Liver (tissue), 3 donors: ENCODE measurements at regions not wholly inside any gene's neighbourhood (a gene's known extent, or its start where the extent isn't known, plus 50 kb on each side); places are given as distances from the start of the nearest gene placed in this dataset.

Experiments
- SP1 ChIP-seq: IDR thresholded peaks from 2 replicates; pipeline ENCODE4 v1.6.1; 2018; ENCODE audit warnings: antibody characterized with exemption, mild to moderate bottlenecking
- TF ChIP-seq, protein P1 (sequence below): fragments of 150-350 bp; IDR thresholded peaks from 2 replicates; pipeline ENCODE4 v1.5.1; 2017; ENCODE audit warnings: improper control_type of control experiment, low read depth, low read length; ENCODE audit not compliant: missing input control
- donor health status: healthy.
- donor health status: healthy.

DNA sequence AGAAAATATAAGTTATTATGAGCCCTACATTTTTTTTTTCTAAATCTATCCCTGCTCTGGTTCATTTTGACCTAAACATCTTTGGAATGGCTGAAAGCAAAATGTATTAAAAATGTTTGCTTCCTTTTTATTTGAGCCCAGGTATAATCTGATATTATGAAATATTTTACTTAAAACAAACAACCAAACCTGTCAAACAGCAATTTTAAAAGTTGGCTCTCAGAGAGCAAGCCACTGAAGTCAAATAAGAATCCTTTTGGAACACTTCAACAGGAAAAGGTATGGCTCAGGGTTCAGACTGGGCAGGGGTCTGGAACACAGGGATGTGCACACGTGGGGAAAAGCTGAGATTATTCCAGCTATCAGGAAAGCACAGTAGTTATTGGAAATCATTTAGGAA is 782.9 kb downstream of the CCSER2 start:
- TF ChIP-seq, protein P1, sequence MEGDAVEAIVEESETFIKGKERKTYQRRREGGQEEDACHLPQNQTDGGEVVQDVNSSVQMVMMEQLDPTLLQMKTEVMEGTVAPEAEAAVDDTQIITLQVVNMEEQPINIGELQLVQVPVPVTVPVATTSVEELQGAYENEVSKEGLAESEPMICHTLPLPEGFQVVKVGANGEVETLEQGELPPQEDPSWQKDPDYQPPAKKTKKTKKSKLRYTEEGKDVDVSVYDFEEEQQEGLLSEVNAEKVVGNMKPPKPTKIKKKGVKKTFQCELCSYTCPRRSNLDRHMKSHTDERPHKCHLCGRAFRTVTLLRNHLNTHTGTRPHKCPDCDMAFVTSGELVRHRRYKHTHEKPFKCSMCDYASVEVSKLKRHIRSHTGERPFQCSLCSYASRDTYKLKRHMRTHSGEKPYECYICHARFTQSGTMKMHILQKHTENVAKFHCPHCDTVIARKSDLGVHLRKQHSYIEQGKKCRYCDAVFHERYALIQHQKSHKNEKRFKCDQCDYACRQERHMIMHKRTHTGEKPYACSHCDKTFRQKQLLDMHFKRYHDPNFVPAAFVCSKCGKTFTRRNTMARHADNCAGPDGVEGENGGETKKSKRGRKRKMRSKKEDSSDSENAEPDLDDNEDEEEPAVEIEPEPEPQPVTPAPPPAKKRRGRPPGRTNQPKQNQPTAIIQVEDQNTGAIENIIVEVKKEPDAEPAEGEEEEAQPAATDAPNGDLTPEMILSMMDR: no peak
- no peak for TF ChIP-seq SP1
